ENCODE measurements at regions not wholly inside any gene's neighbourhood (a gene's known extent, or its start where the extent isn't known, plus 50 kb on each side); places are given as distances from the start of the nearest gene placed in this dataset.

DNA sequence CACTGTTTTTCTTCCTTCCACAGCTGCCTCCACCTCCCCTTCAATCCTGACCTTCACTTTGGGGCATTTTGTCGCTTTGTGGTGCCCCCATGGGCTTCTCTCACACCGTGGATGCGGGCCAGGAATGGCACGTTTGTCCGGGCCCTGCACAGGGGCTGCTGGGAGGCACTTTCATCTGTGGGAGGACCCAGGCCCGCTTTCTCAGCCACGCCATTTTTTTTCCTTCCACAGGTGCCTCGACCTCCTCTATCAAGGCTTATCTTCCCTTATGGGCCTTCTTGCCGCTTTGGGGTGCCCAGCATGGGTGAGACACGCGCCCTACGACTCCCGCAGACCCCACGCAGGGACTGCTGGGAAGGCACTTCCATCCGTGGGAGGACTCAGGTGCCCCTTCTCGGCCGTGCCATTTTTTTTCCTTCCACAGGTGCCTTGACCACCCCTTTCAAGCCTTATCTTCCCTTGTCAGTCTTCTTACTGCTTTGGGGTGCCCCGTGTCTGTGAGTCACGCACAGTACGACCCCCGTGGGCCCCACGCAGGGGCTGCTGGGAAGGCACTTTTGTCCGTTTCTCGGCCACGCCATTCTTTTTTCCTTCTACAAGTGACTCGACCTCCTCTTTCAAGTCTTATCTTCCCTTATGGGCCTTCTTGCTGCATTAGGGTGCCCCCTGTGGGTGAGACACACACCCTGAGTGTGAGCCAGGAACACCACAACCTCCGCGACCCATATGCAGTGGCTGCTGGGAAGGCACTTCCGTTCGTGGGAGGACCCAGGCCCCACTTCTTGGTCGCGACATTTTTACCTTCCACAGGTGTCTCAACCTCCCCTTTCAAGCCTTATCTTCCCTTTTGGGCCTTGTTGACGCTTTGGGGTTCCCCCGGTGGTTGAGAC, 270.7 kb downstream of the ALG10 start:
- TF ChIP-seq, protein P1, sequence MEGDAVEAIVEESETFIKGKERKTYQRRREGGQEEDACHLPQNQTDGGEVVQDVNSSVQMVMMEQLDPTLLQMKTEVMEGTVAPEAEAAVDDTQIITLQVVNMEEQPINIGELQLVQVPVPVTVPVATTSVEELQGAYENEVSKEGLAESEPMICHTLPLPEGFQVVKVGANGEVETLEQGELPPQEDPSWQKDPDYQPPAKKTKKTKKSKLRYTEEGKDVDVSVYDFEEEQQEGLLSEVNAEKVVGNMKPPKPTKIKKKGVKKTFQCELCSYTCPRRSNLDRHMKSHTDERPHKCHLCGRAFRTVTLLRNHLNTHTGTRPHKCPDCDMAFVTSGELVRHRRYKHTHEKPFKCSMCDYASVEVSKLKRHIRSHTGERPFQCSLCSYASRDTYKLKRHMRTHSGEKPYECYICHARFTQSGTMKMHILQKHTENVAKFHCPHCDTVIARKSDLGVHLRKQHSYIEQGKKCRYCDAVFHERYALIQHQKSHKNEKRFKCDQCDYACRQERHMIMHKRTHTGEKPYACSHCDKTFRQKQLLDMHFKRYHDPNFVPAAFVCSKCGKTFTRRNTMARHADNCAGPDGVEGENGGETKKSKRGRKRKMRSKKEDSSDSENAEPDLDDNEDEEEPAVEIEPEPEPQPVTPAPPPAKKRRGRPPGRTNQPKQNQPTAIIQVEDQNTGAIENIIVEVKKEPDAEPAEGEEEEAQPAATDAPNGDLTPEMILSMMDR (tag by site-specific recombination; IDR thresholded peaks at IDR 0.05), result no peak
- no peak for TF ChIP-seq HOXA7 (CRISPR knock-in tag; IDR thresholded peaks at IDR 0.05; ENCODE audit: borderline replicate concordance)
